ENCODE measurements at regions not wholly inside any gene's neighbourhood (a gene's known extent, or its start where the extent isn't known, plus 50 kb on each side); places are given as distances from the start of the nearest gene placed in this dataset.
"Not testable (repeated sequence)": the region's sequence is repeated elsewhere in the genome, so short reads cannot be mapped to it uniquely, and the experiment has no call there.

DNA sequence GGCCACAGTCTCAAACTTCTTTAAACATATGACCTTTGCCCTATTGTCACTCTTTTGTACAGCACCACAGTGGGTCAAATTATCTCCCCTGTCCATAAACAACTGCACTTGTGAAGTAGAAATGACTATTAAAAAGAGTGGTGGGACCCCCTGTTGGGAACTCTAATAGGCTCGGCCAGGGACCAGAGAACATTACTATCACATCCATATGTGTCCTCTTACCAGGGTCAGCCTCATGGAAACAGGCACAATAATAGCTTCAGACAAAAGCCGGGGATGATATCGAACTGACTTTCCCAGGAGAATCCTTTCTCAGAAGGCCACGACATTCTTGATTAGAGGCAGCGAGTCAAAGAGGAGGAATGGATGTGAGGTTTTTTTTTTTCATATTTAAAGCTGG lies 96.6 kb downstream of the NKX2-1 start:
- H3K4me3 ChIP-seq, result no peak overlapping the region
- WGBS, 4 donors, result 45 to 56% (median 46%) methylated on average over 5 of the region's 5 CpGs
- H3K27ac ChIP-seq, result no peak overlapping the region
- H3K9me3 ChIP-seq, result no peaks in the 10 kb centered on the region
- ATAC-seq (no peak), DNase-seq (no peak)
- H3K27me3 ChIP-seq, result no peaks in the 10 kb centered on the region
- TF ChIP-seq POLR2A (IDR thresholded peaks at IDR 0.05), result no peak
- TF ChIP-seq, protein P1, sequence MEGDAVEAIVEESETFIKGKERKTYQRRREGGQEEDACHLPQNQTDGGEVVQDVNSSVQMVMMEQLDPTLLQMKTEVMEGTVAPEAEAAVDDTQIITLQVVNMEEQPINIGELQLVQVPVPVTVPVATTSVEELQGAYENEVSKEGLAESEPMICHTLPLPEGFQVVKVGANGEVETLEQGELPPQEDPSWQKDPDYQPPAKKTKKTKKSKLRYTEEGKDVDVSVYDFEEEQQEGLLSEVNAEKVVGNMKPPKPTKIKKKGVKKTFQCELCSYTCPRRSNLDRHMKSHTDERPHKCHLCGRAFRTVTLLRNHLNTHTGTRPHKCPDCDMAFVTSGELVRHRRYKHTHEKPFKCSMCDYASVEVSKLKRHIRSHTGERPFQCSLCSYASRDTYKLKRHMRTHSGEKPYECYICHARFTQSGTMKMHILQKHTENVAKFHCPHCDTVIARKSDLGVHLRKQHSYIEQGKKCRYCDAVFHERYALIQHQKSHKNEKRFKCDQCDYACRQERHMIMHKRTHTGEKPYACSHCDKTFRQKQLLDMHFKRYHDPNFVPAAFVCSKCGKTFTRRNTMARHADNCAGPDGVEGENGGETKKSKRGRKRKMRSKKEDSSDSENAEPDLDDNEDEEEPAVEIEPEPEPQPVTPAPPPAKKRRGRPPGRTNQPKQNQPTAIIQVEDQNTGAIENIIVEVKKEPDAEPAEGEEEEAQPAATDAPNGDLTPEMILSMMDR (IDR thresholded peaks at IDR 0.05), result no peak
- H3K4me1 ChIP-seq, result peaks cover 0 to 3% (median 0%) of the 10 kb centered on the region in 12 donors
- H3K36me3 ChIP-seq, result no peaks in the 10 kb centered on the region
- intact Hi-C loops (cut with DNase I), result no loop called here

DNA sequence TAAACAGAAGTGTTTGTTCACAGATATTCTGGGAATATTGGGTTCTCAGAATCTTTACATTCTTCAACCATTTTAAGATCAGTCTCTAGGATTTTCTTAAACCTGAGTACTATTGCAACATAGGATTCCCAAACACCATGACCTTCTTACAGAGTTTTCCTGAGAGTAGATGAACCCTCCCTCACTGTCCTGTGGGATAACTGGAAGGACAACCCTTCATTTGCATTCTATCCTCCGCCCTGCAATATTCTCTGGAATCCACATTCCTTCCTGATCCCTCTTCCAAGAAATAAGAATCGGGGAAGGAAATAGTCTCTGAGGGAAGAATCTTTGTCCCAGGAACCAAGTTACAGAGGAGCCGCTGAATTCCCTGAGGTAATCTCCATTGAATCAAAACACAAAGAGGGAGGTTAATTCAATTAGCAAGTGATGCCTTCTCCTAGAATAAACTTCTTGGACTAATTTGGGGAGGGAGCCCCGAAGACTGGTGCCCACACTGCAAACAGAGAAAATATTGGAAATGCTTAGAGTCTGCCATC lies 99.8 kb upstream of the MBIP start:
- DNase-seq (no peak), ATAC-seq (no peak)

DNA sequence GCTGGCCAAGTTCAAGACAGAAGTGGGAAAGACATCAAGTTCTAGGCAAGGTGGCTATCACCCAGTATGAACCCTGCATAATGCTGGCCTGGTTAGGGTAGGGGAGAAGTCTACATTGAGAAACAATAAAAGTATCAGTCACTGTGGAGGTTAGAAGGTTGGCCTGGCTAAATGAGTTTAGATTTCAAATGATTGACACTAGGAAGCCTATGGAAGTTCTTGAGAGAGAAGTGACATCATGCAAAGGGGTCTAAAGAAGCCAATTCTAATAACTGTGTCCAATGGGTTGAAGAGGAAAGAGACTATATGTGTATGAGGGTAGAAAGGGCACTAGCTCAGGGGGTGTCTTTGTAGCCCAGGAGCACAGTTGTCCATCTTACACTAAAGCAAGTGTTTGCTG lies 98.5 kb upstream of the MBIP start:
- intact Hi-C loops (cut with DNase I), result no loop called here
- no peak for ATAC-seq
- H3K27me3 ChIP-seq, result no peaks in the 10 kb centered on the region

More for the DNA sequence above, 99.8 kb upstream of the MBIP start:
- H3K27me3 ChIP-seq, result no peaks in the 10 kb centered on the region
- intact Hi-C loops (cut with DNase I), result no loop called here
- no peak overlapping the region for H3K27ac ChIP-seq
- no peaks in the 10 kb centered on the region for H3K36me3 ChIP-seq
- no peak overlapping the region for H3K4me3 ChIP-seq
- WGBS, 4 donors, result 53 to 70% (median 65%) methylated on average over 4 of the region's 4 CpGs
- peaks cover 0 to 3% (median 0%) of the 10 kb centered on the region in 12 donors for H3K4me1 ChIP-seq
- H3K9me3 ChIP-seq, result peaks cover 0 to 15% (median 0%) of the 10 kb centered on the region in 12 donors
- TF ChIP-seq, protein P1 (IDR thresholded peaks at IDR 0.05), result no peak
- no peak for TF ChIP-seq POLR2A (IDR thresholded peaks at IDR 0.05)

DNA sequence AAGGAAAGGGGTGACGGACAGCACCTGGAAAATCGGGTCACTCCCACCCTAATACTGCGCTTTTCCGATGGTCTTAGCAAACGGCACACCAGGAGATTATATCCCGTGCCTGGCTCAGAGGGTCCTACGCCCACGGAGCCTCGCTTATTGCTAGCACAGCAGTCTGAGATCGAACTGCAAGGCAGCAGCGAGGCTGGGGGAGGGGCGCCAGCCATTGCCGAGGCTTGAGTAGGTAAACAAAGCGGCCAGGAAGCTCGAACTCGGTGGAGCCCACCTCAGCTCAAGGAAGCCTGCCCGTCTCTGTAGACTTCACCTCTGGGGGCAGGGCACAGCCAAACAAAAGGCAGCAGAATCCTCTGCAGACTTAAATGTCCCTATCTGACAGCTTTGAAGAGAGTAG lies 91.5 kb upstream of the MBIP start:
- intact Hi-C loops (cut with DNase I); H3K27me3 ChIP-seq; H3K4me1 ChIP-seq; ATAC-seq; H3K4me3 ChIP-seq; H3K36me3 ChIP-seq; H3K27ac ChIP-seq; DNase-seq: not testable (repeated sequence)
- peaks cover 0 to 19% (median 0%) of the 10 kb centered on the region in 12 donors for H3K9me3 ChIP-seq
- WGBS, 4 donors, result 84 to 92% (median 85%) methylated on average over 11 to 17 of the region's 17 CpGs

More for the DNA sequence above, 98.5 kb upstream of the MBIP start:
- Histone ChIP-seq H3K36me3 (no peaks in the 10 kb centered on the region), H3K9me3 (peaks cover 0 to 15% (median 0%) of the 10 kb centered on the region in 12 donors), H3K4me3 (no peak overlapping the region), H3K27ac (no peak overlapping the region), H3K4me1 (peaks cover 0 to 3% (median 0%) of the 10 kb centered on the region in 12 donors)
- DNase-seq, result no peak
- TF ChIP-seq POLR2A (IDR thresholded peaks at IDR 0.05), result no peak
- TF ChIP-seq, protein P1 (IDR thresholded peaks at IDR 0.05), result no peak

DNA sequence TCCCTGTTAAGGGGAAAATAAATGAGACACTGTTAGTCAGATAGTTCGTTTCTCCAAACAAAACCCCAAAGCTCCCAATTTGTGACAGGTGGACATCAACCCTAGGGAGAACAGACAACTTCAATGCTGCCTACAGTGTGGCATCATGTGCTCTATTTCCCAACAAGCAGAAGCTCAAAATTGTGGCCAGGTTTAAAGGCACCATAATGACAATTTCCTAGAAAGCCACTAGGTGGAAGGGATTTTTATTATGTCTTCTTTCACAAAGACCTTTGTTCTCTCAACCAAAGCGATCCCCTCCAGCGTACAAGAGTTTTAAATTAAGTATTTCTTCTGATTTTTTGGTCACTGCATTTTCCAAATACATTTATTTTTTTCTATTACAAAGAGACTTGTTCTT lies 88.0 kb upstream of the MBIP start:
- 50 to 68% (median 54%) methylated on average over 3 of the region's 3 CpGs for WGBS, 4 donors

More for the DNA sequence above, 88.0 kb upstream of the MBIP start:
- ATAC-seq (no peak), DNase-seq (no peak)
- Histone ChIP-seq H3K27ac (no peak overlapping the region), H3K9me3 (peaks cover 0 to 6% (median 0%) of the 10 kb centered on the region in 12 donors), H3K27me3 (no peaks in the 10 kb centered on the region), H3K36me3 (no peaks in the 10 kb centered on the region), H3K4me3 (no peak overlapping the region), H3K4me1 (no peaks in the 10 kb centered on the region)
- intact Hi-C loops (cut with DNase I), result no loop called here
- TF ChIP-seq POLR2A (IDR thresholded peaks at IDR 0.05), result no peak
- TF ChIP-seq, protein P1 (IDR thresholded peaks at IDR 0.05), result no peak

All from heart left ventricle (tissue), 16 donors.